Astrocyte (in vitro differentiated cells and primary cell): ENCODE measurements at regions not wholly inside any gene's neighbourhood (a gene's known extent, or its start where the extent isn't known, plus 50 kb on each side); places are given as distances from the start of the nearest gene placed in this dataset.

Source experiments
- DNase-seq: peaks from one replicate; pipeline ENCODE4 v3.0.0-alpha.2; 2010; ENCODE audit warnings: low read depth
- FAIRE-seq: peaks from 2 replicates; lab custom pipeline; 2011; peaks lifted over from hg19 to GRCh38; lab: Jason Lieb, UNC
- H2AFZ ChIP-seq: 2 replicates; pipeline ENCODE4 v1.6.0; 2012; ENCODE audit warnings: low read depth, low read length, inconsistent platforms
- H3K27ac ChIP-seq: 2 replicates; pipeline ENCODE4 v1.5.1; 2011; ENCODE audit warnings: low read depth, low read length, inconsistent platforms
- H3K27me3 ChIP-seq: 2 replicates; pipeline ENCODE4 v1.6.0; 2011; ENCODE audit warnings: low read length, inconsistent platforms; ENCODE audit not compliant: insufficient read depth
- H3K36me3 ChIP-seq: 2 replicates; pipeline ENCODE4 v1.5.1; 2011; ENCODE audit warnings: low read length, inconsistent platforms; ENCODE audit not compliant: insufficient read depth
- H3K4me1 ChIP-seq: 2 replicates; pipeline ENCODE4 v1.5.1; 2011; ENCODE audit warnings: low read length, inconsistent platforms; ENCODE audit not compliant: insufficient read depth
- H3K4me2 ChIP-seq: 2 replicates; pipeline ENCODE4 v1.6.0; 2012; ENCODE audit warnings: low read length, inconsistent platforms
- H3K4me3 ChIP-seq: 2 replicates; pipeline ENCODE4 v1.5.1; 2011; ENCODE audit warnings: low read depth, mild to moderate bottlenecking, low read length, inconsistent platforms; ENCODE audit not compliant: insufficient read depth
- H3K79me2 ChIP-seq: 2 replicates; pipeline ENCODE4 v1.6.0; 2012; ENCODE audit warnings: mild to moderate bottlenecking, low read length, inconsistent platforms; ENCODE audit not compliant: insufficient read depth
- H3K9ac ChIP-seq: 2 replicates; pipeline ENCODE4 v1.6.0; 2012; ENCODE audit warnings: mild to moderate bottlenecking, low read length, inconsistent platforms
- H3K9me3 ChIP-seq: 2 replicates; pipeline ENCODE4 v1.5.1; 2012; ENCODE audit warnings: low read depth, mild to moderate bottlenecking, low read length, inconsistent platforms; ENCODE audit not compliant: insufficient read depth
- H4K20me1 ChIP-seq: 2 replicates; pipeline ENCODE4 v1.6.0; 2012; ENCODE audit warnings: low read length, inconsistent platforms; ENCODE audit not compliant: insufficient read depth
- H3K27ac Mint-ChIP-seq: one replicate; pipeline ENCODE4 v1.8.0; 2021; ENCODE audit warnings: mild to moderate bottlenecking, mixed read lengths; ENCODE audit not compliant: unreplicated experiment
- H3K27me3 Mint-ChIP-seq: one replicate; pipeline ENCODE4 v1.8.0; 2021; ENCODE audit warnings: low read depth, mixed read lengths; ENCODE audit not compliant: unreplicated experiment
- H3K36me3 Mint-ChIP-seq: one replicate; pipeline ENCODE4 v1.8.0; 2021; ENCODE audit warnings: low read depth, mixed read lengths; ENCODE audit not compliant: unreplicated experiment
- H3K4me1 Mint-ChIP-seq: one replicate; pipeline ENCODE4 v1.8.0; 2021; ENCODE audit warnings: low read depth, mixed read lengths; ENCODE audit not compliant: unreplicated experiment
- H3K4me3 Mint-ChIP-seq: one replicate; pipeline ENCODE4 v1.8.0; 2021; ENCODE audit warnings: mild to moderate bottlenecking, moderate library complexity, mixed read lengths; ENCODE audit not compliant: unreplicated experiment
- H3K9me3 Mint-ChIP-seq: one replicate; pipeline ENCODE4 v1.8.0; 2021; ENCODE audit warnings: mild to moderate bottlenecking, mixed read lengths; ENCODE audit not compliant: unreplicated experiment
- CTCF ChIP-seq: IDR thresholded peaks from 2 replicates; pipeline ENCODE4 v1.5.1; 2011; ENCODE audit warnings: low read depth, mild to moderate bottlenecking, inconsistent platforms, low read length, moderate library complexity; ENCODE audit not compliant: insufficient read depth
- EZH2 ChIP-seq: IDR thresholded peaks from 2 replicates; pipeline ENCODE4 v1.6.1; 2012; ENCODE audit warnings: mild to moderate bottlenecking, low read length, inconsistent platforms; ENCODE audit not compliant: insufficient read depth

GRCh38 chr12:38480594-38480993, 164.0 kb downstream of the ALG10B start:
- FAIRE-seq: no peak
- Histone ChIP-seq H2AFZ (no peak overlapping the region), H3K9ac (no peak overlapping the region), H3K27ac (no peak overlapping the region), H3K4me3 (no peak overlapping the region), H3K9me3 (no peaks in the 10 kb centered on the region), H3K4me1 (no peaks in the 10 kb centered on the region), H4K20me1 (no peaks in the 10 kb centered on the region), H3K36me3 (no peaks in the 10 kb centered on the region), H3K4me2 (no peak overlapping the region), H3K27me3 (no peaks in the 10 kb centered on the region), H3K79me2 (no peaks in the 10 kb centered on the region)
- H3K9me3 Mint-ChIP-seq: no peaks in the 10 kb centered on the region
- no peaks in the 10 kb centered on the region for H3K36me3 Mint-ChIP-seq
- no peaks in the 10 kb centered on the region for H3K4me1 Mint-ChIP-seq
- DNase-seq: no peak
- no peak overlapping the region for H3K27ac Mint-ChIP-seq
- no peaks in the 10 kb centered on the region for H3K27me3 Mint-ChIP-seq
- H3K4me3 Mint-ChIP-seq: no peak overlapping the region
- TF ChIP-seq EZH2 (no peak), CTCF (no peak)

- no peak overlapping the region for H3K9ac ChIP-seq
- FAIRE-seq: no peak
- no peaks in the 10 kb centered on the region for H3K4me1 ChIP-seq
- no peak overlapping the region for H3K4me3 ChIP-seq
- Mint-ChIP-seq H3K9me3 (no peaks in the 10 kb centered on the region), H3K27me3 (no peaks in the 10 kb centered on the region), H3K27ac (no peak overlapping the region), H3K4me1 (no peaks in the 10 kb centered on the region), H3K4me3 (no peak overlapping the region), H3K36me3 (no peaks in the 10 kb centered on the region)
- TF ChIP-seq CTCF (no peak), EZH2 (no peak)
- H3K27ac ChIP-seq: no peak overlapping the region
- H3K27me3 ChIP-seq: no peaks in the 10 kb centered on the region
- H3K79me2 ChIP-seq: no peaks in the 10 kb centered on the region
- no peaks in the 10 kb centered on the region for H4K20me1 ChIP-seq
- no peak overlapping the region for H2AFZ ChIP-seq
- H3K4me2 ChIP-seq: no peak overlapping the region
- no peak for DNase-seq
- H3K36me3 ChIP-seq: no peaks in the 10 kb centered on the region
- H3K9me3 ChIP-seq: no peaks in the 10 kb centered on the region
These were observed 168.4 kb downstream of the ALG10B start for GRCh38 chr12:38484821-38485449.

- DNase-seq (no peak), FAIRE-seq (no peak)
- Histone ChIP-seq H3K27ac (no peak overlapping the region), H2AFZ (no peak overlapping the region), H3K9ac (no peak overlapping the region), H3K9me3 (peaks cover 3% of the 10 kb centered on the region), H3K79me2 (no peaks in the 10 kb centered on the region), H3K4me2 (no peak overlapping the region), H3K4me1 (no peaks in the 10 kb centered on the region), H3K4me3 (no peak overlapping the region), H3K36me3 (no peaks in the 10 kb centered on the region), H4K20me1 (no peaks in the 10 kb centered on the region), H3K27me3 (no peaks in the 10 kb centered on the region)
- no peaks in the 10 kb centered on the region for H3K4me1 Mint-ChIP-seq
- H3K27me3 Mint-ChIP-seq: no peaks in the 10 kb centered on the region
- no peak overlapping the region for H3K27ac Mint-ChIP-seq
- no peaks in the 10 kb centered on the region for H3K9me3 Mint-ChIP-seq
- H3K4me3 Mint-ChIP-seq: no peak overlapping the region
- H3K36me3 Mint-ChIP-seq: no peaks in the 10 kb centered on the region
- no peak for TF ChIP-seq CTCF
- no peak for TF ChIP-seq EZH2
These were observed 172.3 kb downstream of the ALG10B start for GRCh38 chr12:38488866-38489265.
